ENCODE measurements at regions not wholly inside any gene's neighbourhood (a gene's known extent, or its start where the extent isn't known, plus 50 kb on each side); places are given as distances from the start of the nearest gene placed in this dataset.

GRCh38 chr18:24567199-24567598 lies 106.8 kb downstream of the HRH4 start:
- Histone ChIP-seq H3K27me3 (ENCODE audit: control insufficient read depth in 4 of 4, insufficient read depth in 4 of 4, low read length in 3 of 4) (no peaks in the 10 kb centered on the region), H3K4me3 (ENCODE audit: low read depth in 1 of 3, low read length in 3 of 3) (no peak overlapping the region), H3K4me1 (ENCODE audit: control insufficient read depth in 4 of 4, insufficient read depth in 4 of 4, low read length in 3 of 4) (no peaks in the 10 kb centered on the region), H3K27ac (ENCODE audit: low read depth in 1 of 2, low read length in 2 of 2) (no peak overlapping the region), H3K9me3 (ENCODE audit: control insufficient read depth in 4 of 4, low read length in 3 of 4) (no peaks in the 10 kb centered on the region), H3K36me3 (ENCODE audit: control insufficient read depth in 4 of 4, insufficient read depth in 3 of 4, low read depth in 1 of 4, low read length in 3 of 4) (no peaks in the 10 kb centered on the region), H3K9ac (ENCODE audit: low read depth in 1 of 2, low read length in 2 of 2) (no peak overlapping the region)
- WGBS: 81% methylated on average over 4 of the region's 4 CpGs
- DNase-seq (ENCODE audit: low spot score): no peak
- TF ChIP-seq, protein P1, sequence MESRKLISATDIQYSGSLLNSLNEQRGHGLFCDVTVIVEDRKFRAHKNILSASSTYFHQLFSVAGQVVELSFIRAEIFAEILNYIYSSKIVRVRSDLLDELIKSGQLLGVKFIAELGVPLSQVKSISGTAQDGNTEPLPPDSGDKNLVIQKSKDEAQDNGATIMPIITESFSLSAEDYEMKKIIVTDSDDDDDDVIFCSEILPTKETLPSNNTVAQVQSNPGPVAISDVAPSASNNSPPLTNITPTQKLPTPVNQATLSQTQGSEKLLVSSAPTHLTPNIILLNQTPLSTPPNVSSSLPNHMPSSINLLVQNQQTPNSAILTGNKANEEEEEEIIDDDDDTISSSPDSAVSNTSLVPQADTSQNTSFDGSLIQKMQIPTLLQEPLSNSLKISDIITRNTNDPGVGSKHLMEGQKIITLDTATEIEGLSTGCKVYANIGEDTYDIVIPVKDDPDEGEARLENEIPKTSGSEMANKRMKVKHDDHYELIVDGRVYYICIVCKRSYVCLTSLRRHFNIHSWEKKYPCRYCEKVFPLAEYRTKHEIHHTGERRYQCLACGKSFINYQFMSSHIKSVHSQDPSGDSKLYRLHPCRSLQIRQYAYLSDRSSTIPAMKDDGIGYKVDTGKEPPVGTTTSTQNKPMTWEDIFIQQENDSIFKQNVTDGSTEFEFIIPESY (IDR thresholded peaks at IDR 0.05): no peak
- TF ChIP-seq RAD21 (IDR thresholded peaks at IDR 0.05) (no peak), NR2F2 (IDR thresholded peaks at IDR 0.05) (no peak), CTCF (IDR thresholded peaks at IDR 0.05; ENCODE audit: low read depth, low read length, missing input control) (no peak), TAF1 (conservative IDR thresholded peaks at IDR 0.05) (no peak), HNF4A (conservative IDR thresholded peaks at IDR 0.05) (no peak), GABPA (IDR thresholded peaks at IDR 0.05 in 1 of 2, conservative IDR thresholded peaks at IDR 0.05 in 1 of 2) (no peak), HNF4G (IDR thresholded peaks at IDR 0.05) (no peak), RXRA (IDR thresholded peaks at IDR 0.05) (no peak), FOXA1 (IDR thresholded peaks at IDR 0.05) (no peak), ATF3 (IDR thresholded peaks at IDR 0.05) (no peak), SP1 (IDR thresholded peaks at IDR 0.05) (no peak), MAX (IDR thresholded peaks at IDR 0.05) (no peak)
- TF ChIP-seq, protein P2, sequence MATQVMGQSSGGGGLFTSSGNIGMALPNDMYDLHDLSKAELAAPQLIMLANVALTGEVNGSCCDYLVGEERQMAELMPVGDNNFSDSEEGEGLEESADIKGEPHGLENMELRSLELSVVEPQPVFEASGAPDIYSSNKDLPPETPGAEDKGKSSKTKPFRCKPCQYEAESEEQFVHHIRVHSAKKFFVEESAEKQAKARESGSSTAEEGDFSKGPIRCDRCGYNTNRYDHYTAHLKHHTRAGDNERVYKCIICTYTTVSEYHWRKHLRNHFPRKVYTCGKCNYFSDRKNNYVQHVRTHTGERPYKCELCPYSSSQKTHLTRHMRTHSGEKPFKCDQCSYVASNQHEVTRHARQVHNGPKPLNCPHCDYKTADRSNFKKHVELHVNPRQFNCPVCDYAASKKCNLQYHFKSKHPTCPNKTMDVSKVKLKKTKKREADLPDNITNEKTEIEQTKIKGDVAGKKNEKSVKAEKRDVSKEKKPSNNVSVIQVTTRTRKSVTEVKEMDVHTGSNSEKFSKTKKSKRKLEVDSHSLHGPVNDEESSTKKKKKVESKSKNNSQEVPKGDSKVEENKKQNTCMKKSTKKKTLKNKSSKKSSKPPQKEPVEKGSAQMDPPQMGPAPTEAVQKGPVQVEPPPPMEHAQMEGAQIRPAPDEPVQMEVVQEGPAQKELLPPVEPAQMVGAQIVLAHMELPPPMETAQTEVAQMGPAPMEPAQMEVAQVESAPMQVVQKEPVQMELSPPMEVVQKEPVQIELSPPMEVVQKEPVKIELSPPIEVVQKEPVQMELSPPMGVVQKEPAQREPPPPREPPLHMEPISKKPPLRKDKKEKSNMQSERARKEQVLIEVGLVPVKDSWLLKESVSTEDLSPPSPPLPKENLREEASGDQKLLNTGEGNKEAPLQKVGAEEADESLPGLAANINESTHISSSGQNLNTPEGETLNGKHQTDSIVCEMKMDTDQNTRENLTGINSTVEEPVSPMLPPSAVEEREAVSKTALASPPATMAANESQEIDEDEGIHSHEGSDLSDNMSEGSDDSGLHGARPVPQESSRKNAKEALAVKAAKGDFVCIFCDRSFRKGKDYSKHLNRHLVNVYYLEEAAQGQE (IDR thresholded peaks at IDR 0.05): no peak

DNA sequence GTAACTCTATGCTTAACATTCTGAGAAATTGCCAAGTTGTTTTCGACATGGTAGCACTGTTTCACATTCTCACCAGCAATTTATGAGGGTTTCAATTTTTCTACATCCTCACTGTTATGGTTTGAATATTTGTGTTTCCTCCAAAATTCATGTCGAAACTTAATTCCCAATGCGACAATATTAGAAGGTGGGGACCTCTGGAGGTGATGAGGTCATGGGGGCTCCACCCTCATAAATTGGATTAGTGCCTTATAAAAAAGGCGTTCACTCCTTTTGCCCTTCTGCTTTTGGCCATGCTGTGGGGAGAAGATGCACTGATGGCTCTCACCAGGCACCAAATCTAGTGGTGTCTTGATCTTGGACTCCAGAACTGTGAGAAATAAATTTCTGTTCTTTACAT lies 110.3 kb downstream of the HRH4 start:
- H3K27ac ChIP-seq (ENCODE audit: low read depth in 1 of 2, low read length in 2 of 2): no peak overlapping the region
- no peak for TF ChIP-seq RAD21 (IDR thresholded peaks at IDR 0.05)
- TF ChIP-seq JUND (IDR thresholded peaks at IDR 0.05): no peak
- TF ChIP-seq CTCF (IDR thresholded peaks at IDR 0.05; ENCODE audit: low read depth, low read length, missing input control): no peak
- TF ChIP-seq HNF4G (IDR thresholded peaks at IDR 0.05): no peak
- TF ChIP-seq FOXA2 (IDR thresholded peaks at IDR 0.05): no peak
- no peak for TF ChIP-seq ATF3 (IDR thresholded peaks at IDR 0.05)
- TF ChIP-seq TAF1 (conservative IDR thresholded peaks at IDR 0.05): no peak
- no peak for TF ChIP-seq MAX (IDR thresholded peaks at IDR 0.05)
- no peak overlapping the region for H3K9ac ChIP-seq (ENCODE audit: low read depth in 1 of 2, low read length in 2 of 2)
- H3K27me3 ChIP-seq (ENCODE audit: control insufficient read depth in 4 of 4, insufficient read depth in 4 of 4, low read length in 3 of 4): no peaks in the 10 kb centered on the region
- no peak overlapping the region for H3K4me3 ChIP-seq (ENCODE audit: low read depth in 1 of 3, low read length in 3 of 3)
- no peaks in the 10 kb centered on the region for H3K4me1 ChIP-seq (ENCODE audit: control insufficient read depth in 4 of 4, insufficient read depth in 4 of 4, low read length in 3 of 4)
- peaks cover 3 to 7% (median 3%) of the 10 kb centered on the region in 4 donors for H3K9me3 ChIP-seq (ENCODE audit: control insufficient read depth in 4 of 4, low read length in 3 of 4)
- no peaks in the 10 kb centered on the region for H3K36me3 ChIP-seq (ENCODE audit: control insufficient read depth in 4 of 4, insufficient read depth in 3 of 4, low read depth in 1 of 4, low read length in 3 of 4)
- DNase-seq (ENCODE audit: low spot score): no peak
- 80% methylated on average over 4 of the region's 4 CpGs for whole genome bisulfite sequencing

Data from liver (tissue), 8 donors.